H9 (cell line): ENCODE measurements at regions not wholly inside any gene's neighbourhood (a gene's known extent, or its start where the extent isn't known, plus 50 kb on each side); places are given as distances from the start of the nearest gene placed in this dataset.

Experiments used
- DNase-seq: peaks from one replicate; pipeline ENCODE4 v3.0.0-alpha.2; 2017
- H2AFZ ChIP-seq: one replicate; pipeline ENCODE4 v1.6.1; 2013; ENCODE audit warnings: mild to moderate bottlenecking, low read length, control low read depth, moderate library complexity
- H2AK5ac ChIP-seq: 2 replicates; pipeline ENCODE4 v1.6.1; 2013; ENCODE audit warnings: low read length, control low read depth, mixed read lengths; ENCODE audit not compliant: insufficient read length
- H2BK120ac ChIP-seq: one replicate; pipeline ENCODE4 v1.6.1; 2013; ENCODE audit warnings: low read depth, mild to moderate bottlenecking, low read length, control low read depth, inconsistent platforms; ENCODE audit not compliant: poor library complexity, severe bottlenecking
- H2BK12ac ChIP-seq: 2 replicates; pipeline ENCODE4 v1.6.1; 2013; ENCODE audit warnings: low read length, control low read depth, mixed read lengths, low read depth; ENCODE audit not compliant: insufficient read length
- H2BK15ac ChIP-seq: 2 replicates; pipeline ENCODE4 v1.6.1; 2013; ENCODE audit warnings: low read depth, low read length, control low read depth
- H2BK20ac ChIP-seq: one replicate; pipeline ENCODE4 v1.6.1; 2013; ENCODE audit warnings: low read depth, mild to moderate bottlenecking, low read length, control low read depth, inconsistent platforms; ENCODE audit not compliant: poor library complexity, severe bottlenecking
- H2BK5ac ChIP-seq: 2 replicates; pipeline ENCODE4 v1.6.1; 2013; ENCODE audit warnings: low read length, control low read depth, mixed read lengths; ENCODE audit not compliant: insufficient read length
- H3K14ac ChIP-seq: 2 replicates; pipeline ENCODE4 v1.6.1; 2013; ENCODE audit warnings: low read length, control low read depth; ENCODE audit not compliant: insufficient read depth
- H3K18ac ChIP-seq: 2 replicates; pipeline ENCODE4 v1.6.1; 2013; ENCODE audit warnings: low read depth, mild to moderate bottlenecking, mixed read lengths, low read length, control low read depth; ENCODE audit not compliant: insufficient read length
- H3K23ac ChIP-seq: 2 replicates; pipeline ENCODE4 v1.6.1; 2013; ENCODE audit warnings: low read length, control low read depth, mixed read lengths, low read depth; ENCODE audit not compliant: insufficient read length
- H3K23me2 ChIP-seq: 2 replicates; pipeline ENCODE4 v1.6.1; 2013; ENCODE audit warnings: low read depth, mild to moderate bottlenecking, mixed read lengths, low read length, control low read depth; ENCODE audit not compliant: insufficient read length, poor library complexity, severe bottlenecking
- H3K27ac ChIP-seq: 2 replicates; pipeline ENCODE4 v1.5.1; 2013; ENCODE audit warnings: low read length, control low read depth, mixed read lengths, low read depth; ENCODE audit not compliant: insufficient read length
- H3K27me3 ChIP-seq: 2 replicates; pipeline ENCODE4 v1.6.1; 2013; ENCODE audit warnings: low read length, control low read depth, inconsistent platforms; ENCODE audit not compliant: insufficient read depth
- H3K4ac ChIP-seq: 2 replicates; pipeline ENCODE4 v1.6.1; 2013; ENCODE audit warnings: low read depth, mild to moderate bottlenecking, control low read depth, inconsistent platforms, low read length, moderate library complexity
- H3K4me1 ChIP-seq: 2 replicates; pipeline ENCODE4 v1.6.1; 2013; ENCODE audit warnings: low read length, control low read depth, inconsistent platforms; ENCODE audit not compliant: insufficient read depth
- H3K4me2 ChIP-seq: 2 replicates; pipeline ENCODE4 v1.6.1; 2013; ENCODE audit warnings: low read length, control low read depth, mixed read lengths; ENCODE audit not compliant: insufficient read length, insufficient read depth
- H3K56ac ChIP-seq: 2 replicates; pipeline ENCODE4 v1.6.1; 2013; ENCODE audit warnings: low read depth, mild to moderate bottlenecking, mixed read lengths, low read length, control low read depth; ENCODE audit not compliant: insufficient read length
- H3K79me1 ChIP-seq: 2 replicates; pipeline ENCODE4 v1.6.1; 2013; ENCODE audit warnings: low read depth, mild to moderate bottlenecking, moderate library complexity, low read length, control low read depth, inconsistent platforms; ENCODE audit not compliant: insufficient read depth, poor library complexity, severe bottlenecking
- H3K79me2 ChIP-seq: 2 replicates; pipeline ENCODE4 v1.6.1; 2013; ENCODE audit warnings: low read length, control low read depth, inconsistent platforms; ENCODE audit not compliant: insufficient read depth
- H3K9ac ChIP-seq: 2 replicates; pipeline ENCODE4 v1.6.1; 2013; ENCODE audit warnings: low read length, control low read depth, mixed read lengths; ENCODE audit not compliant: insufficient read length; ENCODE audit errors: extremely low read depth
- H3K9me3 ChIP-seq: one replicate; pipeline ENCODE4 v1.6.1; 2013; ENCODE audit warnings: low read depth, low read length, inconsistent platforms; ENCODE audit not compliant: control insufficient read depth
- H3T11ph ChIP-seq: one replicate; pipeline ENCODE4 v1.6.1; 2013; ENCODE audit warnings: mild to moderate bottlenecking, low read length, control low read depth, inconsistent platforms
- H4K20me1 ChIP-seq: one replicate; pipeline ENCODE4 v1.6.1; 2013; ENCODE audit not compliant: control insufficient read depth, insufficient read length, insufficient read depth
- H4K5ac ChIP-seq: 2 replicates; pipeline ENCODE4 v1.6.1; 2013; ENCODE audit warnings: low read depth, mild to moderate bottlenecking, mixed read lengths, low read length, control low read depth; ENCODE audit not compliant: insufficient read length
- H4K8ac ChIP-seq: replicated peaks from 2 replicates; pipeline ENCODE4 v1.6.1; 2013; ENCODE audit warnings: low read length, control low read depth, mixed read lengths, low read depth; ENCODE audit not compliant: insufficient read length
- H4K91ac ChIP-seq: 2 replicates; pipeline ENCODE4 v1.6.1; 2013; ENCODE audit warnings: low read depth, mild to moderate bottlenecking, moderate library complexity, mixed read lengths, low read length, control low read depth; ENCODE audit not compliant: insufficient read length
- H3K27ac Mint-ChIP-seq, 3 experiments: 2 replicates in 2 of 3; 3 replicates in 1 of 3; pipeline ENCODE4 v1.8.0; 2020 to 2021; ENCODE audit warnings: mixed read lengths in 3 of 3, mild to moderate bottlenecking in 1 of 3, moderate library complexity in 1 of 3
- H3K27me3 Mint-ChIP-seq: 2 replicates; pipeline ENCODE4 v1.8.0; 2021; ENCODE audit warnings: low read depth, mild to moderate bottlenecking, moderate library complexity, mixed read lengths
- H3K36me3 Mint-ChIP-seq, 3 experiments: 2 replicates in 2 of 3; 3 replicates in 1 of 3; pipeline ENCODE4 v1.8.0; 2020 to 2021; ENCODE audit warnings: low read depth in 3 of 3, mixed read lengths in 3 of 3; ENCODE audit not compliant: insufficient read depth in 1 of 3
- H3K4me1 Mint-ChIP-seq, 2 experiments: 2 replicates each; pipeline ENCODE4 v1.8.0; 2020; ENCODE audit warnings: mixed read lengths in 2 of 2
- H3K4me3 Mint-ChIP-seq, 2 experiments: 2 replicates in 1 of 2; 3 replicates in 1 of 2; pipeline ENCODE4 v1.8.0; 2020 to 2021; ENCODE audit warnings: mild to moderate bottlenecking in 2 of 2, mixed read lengths in 2 of 2, moderate library complexity in 1 of 2
- H3K9me3 Mint-ChIP-seq, 2 experiments: 2 replicates in 1 of 2; 3 replicates in 1 of 2; pipeline ENCODE4 v1.8.0; 2020; ENCODE audit warnings: mild to moderate bottlenecking in 2 of 2, mixed read lengths in 2 of 2, moderate library complexity in 1 of 2
- WGBS: extraction: QIAGEN DNeasy Blood & Tissue Kit; methylation state at CpG from one replicate; pipeline ENCODE4 v1.1.7; 2013; ENCODE audit warnings: missing lambda C conversion rate, low lambda C conversion rate, mixed read lengths; ENCODE audit not compliant: insufficient read length; ENCODE audit errors: extremely low coverage; 5-methylcytosine and 5-hydroxymethylcytosine counted together
- TF ChIP-seq, protein P1 (sequence below): fragments of 200-600 bp; sonication (generic); conservative IDR thresholded peaks from 3 replicates; pipeline ENCODE4 v1.8.0; 2021; ENCODE audit warnings: antibody characterized with exemption, mild to moderate bottlenecking

DNA sequence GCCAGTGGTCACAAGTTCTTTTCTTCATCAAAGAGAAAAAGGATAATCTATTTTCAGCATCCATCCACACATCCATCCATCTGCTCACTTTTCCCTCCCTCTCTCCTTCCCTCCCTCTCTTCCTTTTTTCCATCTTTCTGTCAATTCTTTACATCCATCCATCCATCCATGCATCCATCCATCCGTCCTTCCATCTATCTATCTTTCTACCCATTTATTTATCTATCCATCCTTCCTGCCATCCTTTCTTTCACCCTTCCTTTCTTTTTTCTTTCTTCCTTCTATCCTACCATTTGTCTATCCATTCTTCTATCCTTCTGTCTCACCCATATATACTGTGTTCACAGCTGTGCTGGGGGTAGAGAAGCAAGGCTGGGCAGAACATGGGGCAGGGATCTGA is 212.4 kb upstream of the GALNT2 start:
- no peak overlapping the region for H4K8ac ChIP-seq
- no peak overlapping the region for H2BK15ac ChIP-seq
- H3K56ac ChIP-seq, result no peak overlapping the region
- H3K23me2 ChIP-seq, result no peaks in the 10 kb centered on the region
- H3K18ac ChIP-seq, result no peak overlapping the region
- H2AFZ ChIP-seq, result no peak overlapping the region
- no peak overlapping the region for H3K4me3 Mint-ChIP-seq
- no peak overlapping the region for H3K23ac ChIP-seq
- no peak overlapping the region for H2BK5ac ChIP-seq
- no peak overlapping the region for H3K14ac ChIP-seq
- H3K27ac Mint-ChIP-seq, result no peak overlapping the region
- no peaks in the 10 kb centered on the region for H3K27me3 ChIP-seq
- H3T11ph ChIP-seq, result no peak overlapping the region
- no peak overlapping the region for H3K27ac ChIP-seq
- H2AK5ac ChIP-seq, result no peak overlapping the region
- H3K4me1 Mint-ChIP-seq, result peaks cover 5 to 6% of the 10 kb centered on the region in 2 experiments; a peak in 3 of 4 replicates
- WGBS, result 100% methylated on average over 1 of the region's 1 CpG
- no peak overlapping the region for H3K4ac ChIP-seq
- no peaks in the 10 kb centered on the region for H3K79me1 ChIP-seq
- no peaks in the 10 kb centered on the region; the same call in 1 of the 2 replicates for H3K27me3 Mint-ChIP-seq
- H2BK12ac ChIP-seq, result no peak overlapping the region
- no peak overlapping the region for H3K4me2 ChIP-seq
- no peaks in the 10 kb centered on the region for H3K79me2 ChIP-seq
- TF ChIP-seq, protein P1, sequence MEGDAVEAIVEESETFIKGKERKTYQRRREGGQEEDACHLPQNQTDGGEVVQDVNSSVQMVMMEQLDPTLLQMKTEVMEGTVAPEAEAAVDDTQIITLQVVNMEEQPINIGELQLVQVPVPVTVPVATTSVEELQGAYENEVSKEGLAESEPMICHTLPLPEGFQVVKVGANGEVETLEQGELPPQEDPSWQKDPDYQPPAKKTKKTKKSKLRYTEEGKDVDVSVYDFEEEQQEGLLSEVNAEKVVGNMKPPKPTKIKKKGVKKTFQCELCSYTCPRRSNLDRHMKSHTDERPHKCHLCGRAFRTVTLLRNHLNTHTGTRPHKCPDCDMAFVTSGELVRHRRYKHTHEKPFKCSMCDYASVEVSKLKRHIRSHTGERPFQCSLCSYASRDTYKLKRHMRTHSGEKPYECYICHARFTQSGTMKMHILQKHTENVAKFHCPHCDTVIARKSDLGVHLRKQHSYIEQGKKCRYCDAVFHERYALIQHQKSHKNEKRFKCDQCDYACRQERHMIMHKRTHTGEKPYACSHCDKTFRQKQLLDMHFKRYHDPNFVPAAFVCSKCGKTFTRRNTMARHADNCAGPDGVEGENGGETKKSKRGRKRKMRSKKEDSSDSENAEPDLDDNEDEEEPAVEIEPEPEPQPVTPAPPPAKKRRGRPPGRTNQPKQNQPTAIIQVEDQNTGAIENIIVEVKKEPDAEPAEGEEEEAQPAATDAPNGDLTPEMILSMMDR, result no peak
- no peaks in the 10 kb centered on the region for H3K9me3 Mint-ChIP-seq
- no peak overlapping the region for H3K9ac ChIP-seq
- H4K20me1 ChIP-seq, result no peaks in the 10 kb centered on the region
- no peaks in the 10 kb centered on the region for H3K4me1 ChIP-seq
- H3K36me3 Mint-ChIP-seq, result no peaks in the 10 kb centered on the region
- H2BK20ac ChIP-seq, result no peak overlapping the region
- no peaks in the 10 kb centered on the region for H3K9me3 ChIP-seq
- no peak overlapping the region for H4K91ac ChIP-seq
- no peak overlapping the region for H2BK120ac ChIP-seq
- no peak overlapping the region for H4K5ac ChIP-seq
- DNase-seq, result no peak
